Dendritic cell treated with granulocyte-macrophage colony-stimulating factor and Interleukin-4, amounts not matched to agents 40 ng/mL and 50 ng/mL, for 4 days (primary cell): ENCODE measurements at regions not wholly inside any gene's neighbourhood (a gene's known extent, or its start where the extent isn't known, plus 50 kb on each side); places are given as distances from the start of the nearest gene placed in this dataset.

Source experiments
- H3K27ac Mint-ChIP-seq: one replicate; pipeline ENCODE4 v1.8.0; 2022; ENCODE audit warnings: mild to moderate bottlenecking, mixed read lengths
- H3K27me3 Mint-ChIP-seq: one replicate; pipeline ENCODE4 v1.8.0; 2022; ENCODE audit warnings: mild to moderate bottlenecking, mixed read lengths
- H3K36me3 Mint-ChIP-seq: one replicate; pipeline ENCODE4 v1.8.0; 2022; ENCODE audit warnings: low read depth, mixed read lengths
- H3K4me1 Mint-ChIP-seq: one replicate; pipeline ENCODE4 v1.8.0; 2022; ENCODE audit warnings: low read depth, mixed read lengths
- H3K4me3 Mint-ChIP-seq: one replicate; pipeline ENCODE4 v1.8.0; 2022; ENCODE audit warnings: mild to moderate bottlenecking, moderate library complexity, mixed read lengths
- H3K9me3 Mint-ChIP-seq: one replicate; pipeline ENCODE4 v1.8.0; 2022; ENCODE audit warnings: mixed read lengths
- intact Hi-C: fragments of 100-400 bp; cut with micrococcal nuclease; formaldehyde crosslinking; loops from one replicate; pipeline ENCODE4 v1.15.0; 2022

DNA sequence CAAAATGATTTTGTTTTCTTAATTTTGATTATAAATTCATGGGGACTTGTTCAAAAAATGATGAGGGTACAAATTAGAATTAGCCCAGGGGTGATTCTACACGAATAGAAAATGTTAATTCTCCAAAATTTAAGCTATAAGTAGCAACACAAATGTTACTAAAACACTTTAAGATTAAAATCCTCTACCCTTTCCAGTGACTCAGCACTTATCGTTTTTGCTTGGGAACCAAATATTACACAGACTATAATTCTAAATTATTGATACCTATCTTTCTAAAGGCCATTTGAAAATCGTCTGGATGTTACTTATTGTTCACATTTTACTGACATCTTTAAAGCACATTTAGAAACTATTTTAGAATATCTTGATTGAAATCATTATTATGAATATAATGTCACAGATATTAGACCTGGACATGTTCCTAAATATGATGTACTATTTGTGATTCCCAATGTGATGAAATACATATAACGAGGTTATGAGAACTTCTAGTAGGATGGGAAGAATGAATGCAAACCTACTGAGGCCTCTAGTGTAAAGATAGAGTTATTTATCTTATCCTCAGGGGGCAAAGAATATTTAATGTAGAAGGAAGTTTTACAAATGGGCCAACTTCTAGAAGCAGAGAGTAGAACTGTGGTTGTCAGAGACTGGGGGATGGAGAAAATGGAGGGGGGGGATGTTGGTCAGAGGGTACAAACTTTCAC lies 132.0 kb upstream of the TP63 start:
- intact Hi-C loops: no loop called here
- Mint-ChIP-seq H3K9me3 (peaks cover 10% of the 10 kb centered on the region), H3K27ac (no peak overlapping the region), H3K4me3 (no peak overlapping the region), H3K27me3 (no peaks in the 10 kb centered on the region), H3K36me3 (no peaks in the 10 kb centered on the region), H3K4me1 (no peaks in the 10 kb centered on the region)

DNA sequence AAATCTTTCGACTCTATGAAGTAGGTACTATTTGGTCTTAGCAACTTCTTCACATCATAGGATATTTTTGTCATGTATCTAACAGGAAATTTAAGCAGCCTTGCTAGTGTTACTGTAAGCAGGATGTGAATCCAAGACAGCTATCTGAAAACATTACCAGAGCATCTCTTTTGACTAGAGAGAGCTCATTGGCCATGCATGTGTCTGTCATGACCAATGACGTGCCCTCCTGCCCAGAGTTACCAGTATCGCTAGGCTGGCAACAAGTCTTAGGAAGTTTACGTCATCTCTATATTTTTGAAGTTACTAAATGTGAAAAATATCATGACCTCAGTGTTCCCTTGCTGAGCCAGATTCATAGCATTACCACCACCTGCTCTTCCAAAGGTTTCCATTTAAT lies 130.9 kb upstream of the TP63 start:
- Mint-ChIP-seq H3K9me3 (peaks cover 10% of the 10 kb centered on the region), H3K27ac (no peak overlapping the region), H3K4me1 (no peaks in the 10 kb centered on the region), H3K27me3 (no peaks in the 10 kb centered on the region), H3K4me3 (no peak overlapping the region), H3K36me3 (no peaks in the 10 kb centered on the region)
- intact Hi-C loops: no loop called here

DNA sequence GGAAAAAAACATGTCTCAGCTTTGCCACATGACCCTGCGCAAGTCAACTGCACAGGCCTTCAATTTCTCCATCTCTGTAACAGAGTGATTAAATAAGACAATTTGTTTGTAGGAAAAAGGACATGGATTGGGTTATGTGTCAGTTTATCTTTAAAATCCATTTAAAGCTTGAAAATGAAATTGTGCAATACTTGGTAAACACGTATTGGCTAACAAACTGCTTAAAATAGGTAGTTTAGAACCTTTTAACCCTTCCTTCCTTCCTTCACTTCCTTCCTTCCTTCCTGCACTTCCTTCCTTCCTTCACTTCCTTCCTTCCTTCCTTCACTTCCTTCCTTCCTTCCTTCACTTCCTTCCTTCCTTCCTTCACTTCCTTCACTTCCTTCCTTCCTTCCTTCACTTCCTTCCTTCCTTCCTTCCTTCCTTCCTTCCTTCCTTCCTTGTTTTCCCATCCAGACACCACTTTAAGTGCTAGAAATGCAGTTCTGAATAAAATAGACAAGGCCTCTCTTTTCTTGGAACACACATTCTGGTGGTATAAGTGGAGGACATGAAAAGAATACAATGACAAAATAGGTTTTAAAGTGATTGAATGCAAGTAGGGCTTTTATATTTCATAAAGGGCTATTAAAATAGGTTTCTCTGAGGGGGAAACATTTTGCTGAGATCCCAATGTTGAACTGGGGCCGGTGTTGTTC lies 130.2 kb upstream of the TP63 start:
- Mint-ChIP-seq H3K4me1 (no peaks in the 10 kb centered on the region), H3K9me3 (peaks cover 10% of the 10 kb centered on the region), H3K36me3 (no peaks in the 10 kb centered on the region), H3K27me3 (no peaks in the 10 kb centered on the region), H3K4me3 (no peak overlapping the region), H3K27ac (no peak overlapping the region)
- intact Hi-C loops: no loop called here

DNA sequence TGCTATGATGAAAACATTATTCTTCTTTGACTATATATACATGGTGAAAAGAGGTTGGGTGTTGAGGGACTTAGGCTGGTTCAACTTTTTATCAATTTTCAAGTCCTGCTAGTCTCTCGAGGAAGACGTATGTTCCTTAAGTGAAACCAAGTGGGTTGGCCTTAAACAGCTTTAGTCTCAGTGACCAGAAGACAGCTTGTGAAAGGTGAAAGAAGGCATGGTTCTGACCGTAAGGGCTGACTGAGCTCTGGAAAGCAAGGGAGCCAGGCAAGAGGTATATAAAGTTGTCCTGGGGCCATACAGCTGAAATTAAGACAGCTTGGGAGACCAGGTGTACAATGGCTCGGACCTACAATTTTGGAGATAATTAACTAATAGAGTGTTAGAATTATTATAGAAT lies 128.9 kb upstream of the TP63 start:
- intact Hi-C loops: no loop called here

DNA sequence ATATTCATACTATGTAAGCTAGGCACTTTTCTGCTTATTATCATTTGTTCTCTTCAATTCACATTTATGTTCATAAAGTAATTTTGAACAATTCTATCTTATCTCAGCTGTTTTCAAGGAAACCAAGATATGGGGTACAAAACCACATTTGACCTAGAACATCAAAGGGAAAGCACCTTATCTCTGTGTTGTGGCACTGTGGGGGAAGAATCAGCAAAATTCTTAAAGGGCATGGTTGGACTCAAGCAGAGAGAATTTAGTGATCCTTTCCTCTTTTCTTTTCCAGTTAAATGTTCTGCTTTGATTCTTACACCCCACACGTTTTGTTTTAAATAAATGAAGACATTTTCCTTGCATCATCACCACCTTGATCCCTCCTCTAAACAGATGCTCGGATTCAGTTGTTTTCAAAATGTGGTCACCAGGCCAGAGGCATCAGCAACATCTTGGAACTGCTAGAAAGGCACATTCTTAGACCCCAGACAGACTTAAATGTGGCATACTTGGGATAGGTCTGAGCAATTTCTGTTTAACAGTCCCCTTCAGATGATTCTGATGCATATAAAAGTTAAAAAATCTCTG lies 128.4 kb upstream of the TP63 start:
- H3K4me1 Mint-ChIP-seq: no peaks in the 10 kb centered on the region
- H3K4me3 Mint-ChIP-seq: no peak overlapping the region
- H3K9me3 Mint-ChIP-seq: peaks cover 10% of the 10 kb centered on the region
- no peak overlapping the region for H3K27ac Mint-ChIP-seq
- H3K36me3 Mint-ChIP-seq: no peaks in the 10 kb centered on the region
- intact Hi-C loops: no loop called here
- no peaks in the 10 kb centered on the region for H3K27me3 Mint-ChIP-seq

More for the DNA sequence above, 128.9 kb upstream of the TP63 start:
- Mint-ChIP-seq H3K4me3 (no peak overlapping the region), H3K4me1 (no peaks in the 10 kb centered on the region), H3K27me3 (no peaks in the 10 kb centered on the region), H3K9me3 (peaks cover 10% of the 10 kb centered on the region), H3K27ac (no peak overlapping the region), H3K36me3 (no peaks in the 10 kb centered on the region)

DNA sequence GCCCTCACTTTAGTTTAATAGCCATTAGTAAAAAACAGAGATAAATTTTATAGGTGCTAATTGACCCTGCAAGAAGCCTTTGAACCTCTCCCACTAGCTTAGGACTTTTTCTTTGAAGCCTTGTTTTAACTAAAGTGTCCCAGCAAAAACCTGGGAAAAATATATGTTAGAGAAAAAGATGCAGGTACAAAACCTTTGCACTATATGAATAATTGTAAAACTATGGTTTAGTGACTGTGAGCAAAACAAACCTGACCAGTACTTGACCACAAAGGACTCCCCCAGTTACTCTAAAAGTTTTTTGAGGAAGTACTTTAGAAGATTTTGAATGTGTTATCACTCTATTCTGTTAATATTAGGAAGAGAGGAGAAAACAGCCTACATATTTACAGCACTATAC lies 123.3 kb upstream of the TP63 start:
- intact Hi-C loops: no loop called here

DNA sequence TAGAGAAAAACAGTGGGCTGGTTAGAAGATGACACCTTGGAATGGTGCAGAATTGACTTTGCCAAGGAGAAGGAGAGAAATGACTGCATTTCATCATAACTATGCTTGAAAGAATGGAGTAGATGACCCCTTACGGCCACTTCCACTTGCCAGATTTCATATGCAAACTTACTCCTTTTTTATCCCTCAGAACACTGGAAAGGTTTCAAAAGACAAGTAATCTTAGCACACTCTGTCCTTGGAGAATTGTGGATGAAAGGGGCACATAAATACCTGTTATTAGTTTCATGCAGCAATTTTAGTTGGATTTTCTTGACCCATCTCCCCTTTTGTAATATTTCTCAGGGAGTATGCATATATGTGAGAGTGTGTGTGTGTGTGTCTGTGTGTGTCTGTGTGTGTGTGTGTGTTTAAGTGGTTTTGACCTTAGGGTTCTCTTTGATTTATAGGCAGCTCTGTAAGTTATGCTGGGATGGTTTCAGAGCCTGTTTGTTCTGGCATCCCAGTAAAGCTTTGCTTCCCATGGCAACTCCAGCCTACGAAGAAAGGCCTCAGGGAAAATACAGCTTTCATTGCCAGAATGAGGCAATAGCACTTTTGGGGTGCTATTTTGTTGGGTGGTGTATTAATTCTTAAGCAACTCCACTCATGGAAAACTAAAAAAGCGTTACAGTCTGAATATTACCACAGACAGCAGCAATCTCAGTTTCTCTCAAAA lies 122.2 kb upstream of the TP63 start:
- H3K4me1 Mint-ChIP-seq: no peaks in the 10 kb centered on the region
- no peaks in the 10 kb centered on the region for H3K9me3 Mint-ChIP-seq
- H3K27ac Mint-ChIP-seq: no peak overlapping the region
- no peak overlapping the region for H3K4me3 Mint-ChIP-seq
- H3K36me3 Mint-ChIP-seq: no peaks in the 10 kb centered on the region
- intact Hi-C loops: no loop called here
- H3K27me3 Mint-ChIP-seq: no peaks in the 10 kb centered on the region

More for the DNA sequence above, 123.3 kb upstream of the TP63 start:
- Mint-ChIP-seq H3K36me3 (no peaks in the 10 kb centered on the region), H3K27me3 (no peaks in the 10 kb centered on the region), H3K4me1 (no peaks in the 10 kb centered on the region), H3K27ac (no peak overlapping the region), H3K4me3 (no peak overlapping the region), H3K9me3 (no peaks in the 10 kb centered on the region)

DNA sequence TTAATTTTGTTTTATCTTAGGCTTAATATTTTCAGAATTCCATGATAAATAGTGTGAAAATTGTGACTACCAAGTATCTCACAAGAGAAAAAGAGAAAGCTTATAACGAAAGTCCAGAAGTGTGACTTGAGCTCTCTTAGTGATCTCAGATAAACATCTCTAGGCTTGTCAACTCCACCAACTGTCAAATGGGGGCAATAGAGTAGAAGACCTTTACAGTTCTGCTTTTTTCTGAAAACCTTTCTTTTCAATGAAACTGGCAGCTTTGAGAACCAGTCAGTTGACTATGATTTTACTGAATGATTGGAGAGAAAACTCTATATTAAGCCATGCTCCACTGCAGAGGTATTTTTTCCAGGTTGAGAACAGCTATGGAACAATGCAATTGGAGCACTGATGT lies 119.2 kb upstream of the TP63 start:
- no peaks in the 10 kb centered on the region for H3K4me1 Mint-ChIP-seq
- H3K27ac Mint-ChIP-seq: no peak overlapping the region
- H3K4me3 Mint-ChIP-seq: no peak overlapping the region
- intact Hi-C loops: no loop called here
- no peaks in the 10 kb centered on the region for H3K27me3 Mint-ChIP-seq
- H3K36me3 Mint-ChIP-seq: no peaks in the 10 kb centered on the region
- peaks cover 5% of the 10 kb centered on the region for H3K9me3 Mint-ChIP-seq

DNA sequence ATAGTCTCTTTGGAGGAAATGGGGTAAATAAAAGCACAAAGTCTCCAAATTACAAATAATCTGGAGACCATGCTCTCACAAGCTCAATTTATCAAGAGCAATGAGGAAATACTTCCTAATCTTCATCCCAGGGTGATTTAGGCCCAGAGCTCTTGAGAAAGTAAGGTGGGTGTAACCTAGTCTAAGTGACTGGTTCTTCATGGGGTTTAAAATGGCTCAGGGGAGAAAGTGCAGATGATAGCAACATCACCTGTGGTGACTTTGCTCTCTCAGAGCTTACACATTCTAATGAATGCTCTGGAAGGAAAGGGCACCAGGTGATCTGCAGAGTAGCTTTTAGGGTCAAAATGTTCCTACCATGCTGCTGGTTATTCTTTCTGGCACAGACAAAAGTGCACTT lies 118.4 kb upstream of the TP63 start:
- H3K27ac Mint-ChIP-seq: no peak overlapping the region
- intact Hi-C loops: no loop called here

DNA sequence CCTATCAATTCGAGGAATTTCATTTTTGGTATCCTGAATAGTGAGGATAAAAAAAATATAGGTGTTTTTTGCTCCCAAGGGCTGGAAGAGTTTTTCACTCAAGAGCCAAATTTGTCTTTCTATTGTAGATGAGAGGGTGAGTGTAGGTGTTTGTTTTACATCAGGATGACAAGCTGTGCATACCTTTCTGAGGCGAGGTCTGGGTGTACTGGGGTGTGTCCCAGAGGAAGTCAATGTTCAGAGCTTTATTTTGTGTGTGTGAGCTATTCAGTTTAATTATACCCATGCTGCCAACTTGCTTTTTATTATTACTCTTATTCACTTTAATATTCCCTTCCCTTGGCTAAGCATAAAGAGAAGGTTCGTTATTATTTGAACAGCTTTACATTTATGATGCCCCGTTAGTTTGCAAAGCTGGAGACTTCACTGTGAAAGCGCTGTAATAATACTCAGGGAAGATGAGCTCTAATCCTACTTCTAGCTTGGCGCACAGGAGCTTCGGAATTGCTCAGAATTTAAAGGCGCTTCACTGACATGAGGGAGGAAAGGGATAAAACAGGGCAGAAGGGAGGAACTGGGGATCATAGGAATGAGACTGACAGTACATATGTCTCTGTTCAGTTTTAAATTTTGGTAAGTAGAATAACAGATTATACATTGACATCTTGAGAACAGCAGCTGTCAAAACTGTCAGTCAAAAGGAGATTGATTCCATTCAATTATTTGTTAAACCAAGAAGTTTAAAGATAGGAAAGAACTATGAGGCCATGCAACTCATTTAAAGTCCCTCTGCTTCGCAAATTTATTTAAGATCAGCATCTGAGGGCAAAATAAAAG lies 117.7 kb upstream of the TP63 start:
- peaks cover 20% of the 10 kb centered on the region for H3K9me3 Mint-ChIP-seq
- H3K4me1 Mint-ChIP-seq: no peaks in the 10 kb centered on the region
- no peak overlapping the region for H3K4me3 Mint-ChIP-seq
- no peak overlapping the region for H3K27ac Mint-ChIP-seq
- H3K27me3 Mint-ChIP-seq: no peaks in the 10 kb centered on the region
- H3K36me3 Mint-ChIP-seq: no peaks in the 10 kb centered on the region
- intact Hi-C loops: no loop called here

More for the DNA sequence above, 118.4 kb upstream of the TP63 start:
- Mint-ChIP-seq H3K4me1 (no peaks in the 10 kb centered on the region), H3K4me3 (no peak overlapping the region), H3K9me3 (peaks cover 13% of the 10 kb centered on the region), H3K27me3 (no peaks in the 10 kb centered on the region), H3K36me3 (no peaks in the 10 kb centered on the region)

DNA sequence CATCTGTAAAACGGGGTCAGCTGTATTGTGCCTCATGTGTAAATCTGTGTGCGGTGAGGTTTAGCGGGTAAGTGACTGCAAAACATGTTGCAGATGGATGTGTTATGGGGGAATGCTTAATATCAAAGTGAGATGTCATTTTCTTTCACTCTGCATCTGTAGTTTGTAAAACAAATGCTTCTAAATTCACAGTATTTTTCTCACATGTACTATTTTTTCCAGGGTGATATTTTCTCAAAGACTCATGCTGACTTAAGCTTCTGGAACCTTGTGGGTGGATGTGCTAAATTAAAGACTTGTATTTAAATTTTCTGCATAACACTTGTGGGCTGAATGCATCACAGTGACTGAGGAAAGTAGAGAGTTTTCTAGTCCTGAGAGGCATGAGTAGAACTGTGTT lies 115.2 kb upstream of the TP63 start:
- no peaks in the 10 kb centered on the region for H3K27me3 Mint-ChIP-seq
- H3K36me3 Mint-ChIP-seq: no peaks in the 10 kb centered on the region
- H3K4me1 Mint-ChIP-seq: no peaks in the 10 kb centered on the region
- intact Hi-C loops: no loop called here
- no peak overlapping the region for H3K27ac Mint-ChIP-seq
- H3K9me3 Mint-ChIP-seq: peaks cover 34% of the 10 kb centered on the region
- H3K4me3 Mint-ChIP-seq: no peak overlapping the region

DNA sequence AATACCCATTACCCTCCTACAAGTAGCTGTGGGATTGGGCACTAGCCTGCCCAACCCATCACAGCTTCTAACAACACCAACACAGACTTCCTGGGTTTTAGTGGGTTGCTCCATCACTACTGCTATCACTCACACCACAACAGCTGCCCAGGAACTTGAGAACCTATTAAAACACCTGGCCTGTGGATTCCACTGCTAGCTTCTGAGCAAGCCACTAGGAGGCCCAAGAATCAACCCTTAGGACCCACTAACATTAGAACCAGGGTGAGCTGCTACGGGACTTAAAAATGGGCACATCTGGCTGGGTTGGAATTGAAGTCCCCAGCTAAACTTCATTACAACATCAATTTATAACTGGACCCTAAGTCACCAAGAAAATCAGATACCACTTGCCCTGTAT lies 113.2 kb upstream of the TP63 start:
- intact Hi-C loops: no loop called here
- H3K27ac Mint-ChIP-seq: no peak overlapping the region
- H3K27me3 Mint-ChIP-seq: no peaks in the 10 kb centered on the region
- no peaks in the 10 kb centered on the region for H3K4me1 Mint-ChIP-seq
- no peak overlapping the region for H3K4me3 Mint-ChIP-seq
- no peaks in the 10 kb centered on the region for H3K36me3 Mint-ChIP-seq
- H3K9me3 Mint-ChIP-seq: peaks cover 39% of the 10 kb centered on the region

DNA sequence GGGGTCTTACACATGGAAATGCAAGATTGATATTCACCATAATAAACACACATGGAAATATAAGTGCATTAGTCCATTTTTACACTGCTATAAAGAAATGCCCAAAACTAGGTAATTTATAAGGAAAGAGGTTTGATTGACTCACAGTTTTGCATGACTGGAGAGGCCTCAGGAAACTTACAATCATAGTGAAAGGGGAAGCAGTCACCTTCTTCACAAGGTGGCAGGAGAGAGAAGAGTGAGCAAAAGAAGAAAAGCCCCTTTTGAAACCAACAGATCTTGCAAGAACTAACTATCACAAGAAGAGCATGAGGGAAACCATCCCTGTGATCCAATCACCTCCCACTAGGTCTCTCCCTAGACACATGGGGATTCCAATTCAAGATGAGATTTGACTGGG lies 111.7 kb upstream of the TP63 start:
- peaks cover 39% of the 10 kb centered on the region for H3K9me3 Mint-ChIP-seq

More for the DNA sequence above, 111.7 kb upstream of the TP63 start:
- intact Hi-C loops: no loop called here
- Mint-ChIP-seq H3K4me3 (no peak overlapping the region), H3K36me3 (no peaks in the 10 kb centered on the region), H3K27ac (no peak overlapping the region), H3K4me1 (no peaks in the 10 kb centered on the region), H3K27me3 (no peaks in the 10 kb centered on the region)
